ENCODE measurements at regions not wholly inside any gene's neighbourhood (a gene's known extent, or its start where the extent isn't known, plus 50 kb on each side); places are given as distances from the start of the nearest gene placed in this dataset.
"Not testable (repeated sequence)": the region's sequence is repeated elsewhere in the genome, so short reads cannot be mapped to it uniquely, and the experiment has no call there.

DNA sequence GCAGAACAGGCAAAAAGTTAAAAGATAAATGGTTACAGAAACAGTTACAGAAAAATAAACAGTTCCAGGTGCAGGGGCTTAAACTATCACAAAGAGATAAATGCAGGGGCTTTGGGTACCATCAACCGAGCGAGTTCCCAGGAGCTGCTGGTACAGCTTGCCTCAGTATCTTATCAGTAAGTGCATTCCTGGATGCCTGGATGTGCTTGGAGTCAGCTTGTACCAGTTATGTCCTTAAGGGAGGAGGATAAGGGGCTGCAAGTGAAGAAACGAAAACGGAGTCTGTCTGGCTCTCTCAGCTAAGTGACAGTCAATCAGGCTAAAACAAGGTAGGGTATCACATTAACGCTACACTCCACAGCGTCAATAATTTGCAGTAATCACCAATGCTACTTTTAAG is 79.3 kb upstream of the GRIN2A start:
- H3K23ac ChIP-seq (ENCODE audit: insufficient read length); H3K27ac ChIP-seq (ENCODE audit: low read depth, low read length); H3K9me3 ChIP-seq (ENCODE audit: insufficient read depth in 2 of 2, low read depth in 1 of 2, low read length in 1 of 2); H3K14ac ChIP-seq (ENCODE audit: insufficient read length); H3K79me1 ChIP-seq (ENCODE audit: low read depth, low read length); H4K5ac ChIP-seq (ENCODE audit: insufficient read length, low read depth, low read length); DNase-seq (ENCODE audit: low read depth in 1 of 2, low spot score in 2 of 2); H2BK15ac ChIP-seq (ENCODE audit: low read length); H3K4ac ChIP-seq (replicated peaks; ENCODE audit: insufficient read length, low read depth, low read length); H3K56ac ChIP-seq (replicated peaks; ENCODE audit: insufficient read length, low read depth, low read length); H2AFZ ChIP-seq (ENCODE audit: low read length); H4K20me1 ChIP-seq (replicated peaks in 1 of 2; ENCODE audit: control insufficient read depth in 1 of 2, insufficient read depth in 2 of 2, low read length in 2 of 2); H4K91ac ChIP-seq (replicated peaks; ENCODE audit: insufficient read length, low read length); H3K18ac ChIP-seq (ENCODE audit: extremely low read depth, low read length); H2BK20ac ChIP-seq (ENCODE audit: low read length); FAIRE-seq; H3K4me3 ChIP-seq (ENCODE audit: extremely low read depth in 1 of 4, insufficient read depth in 2 of 4, low read depth in 3 of 4, low read length in 4 of 4); H3K4me1 ChIP-seq (replicated peaks in 1 of 4; ENCODE audit: control insufficient read depth in 3 of 4, insufficient read depth in 4 of 4, low read length in 3 of 4); H3K4me2 ChIP-seq (ENCODE audit: insufficient read depth in 1 of 2, low read depth in 2 of 2, low read length in 2 of 2); H3K79me2 ChIP-seq (ENCODE audit: control insufficient read depth in 1 of 2, insufficient read depth in 2 of 2, low read length in 2 of 2); H2AK5ac ChIP-seq (ENCODE audit: low read depth, low read length); H2BK5ac ChIP-seq (ENCODE audit: low read depth, low read length); H2BK120ac ChIP-seq (replicated peaks; ENCODE audit: low read depth, low read length); H3K36me3 ChIP-seq (ENCODE audit: control insufficient read depth in 2 of 4, insufficient read depth in 4 of 4, low read length in 3 of 4); H4K8ac ChIP-seq (ENCODE audit: extremely low read depth, insufficient read depth, low read length); H3K27me3 ChIP-seq (replicated peaks in 1 of 4; ENCODE audit: control insufficient read depth in 3 of 4, extremely low read depth in 1 of 4, insufficient read depth in 3 of 4, low read length in 3 of 4); H3K23me2 ChIP-seq (ENCODE audit: low read depth, low read length); POLR2A ChIA-PET (ENCODE audit: partially characterized antibody); H3K9ac ChIP-seq (replicated peaks in 1 of 4; ENCODE audit: extremely low read depth in 1 of 4, low read depth in 3 of 4, low read length in 3 of 4); H2BK12ac ChIP-seq (ENCODE audit: low read depth, low read length): not testable (repeated sequence)
- CTCF ChIA-PET (ENCODE audit: partially characterized antibody), result interaction anchor here (0.7 to 1.3 kb wide), 3 partner anchors 253 to 472 kb away, joined by 3 to 4 read pairs (median 4); no protein-coding TSS in a partner anchor
- WGBS, 2 experiments (ENCODE audit: extremely low coverage in 1 of 2, insufficient coverage in 1 of 2, insufficient read length in 1 of 2, insufficient replicate concordance in 2 of 2, low coverage in 1 of 2, low lambda C conversion rate in 2 of 2, missing lambda C conversion rate in 1 of 2), result 71% methylated on average over 6 of the region's 6 CpGs; no CpG with 5 or more reads in 1 of the 2 experiments

All from H1 (cell line).